ENCODE measurements at regions not wholly inside any gene's neighbourhood (a gene's known extent, or its start where the extent isn't known, plus 50 kb on each side); places are given as distances from the start of the nearest gene placed in this dataset.
A peak's percentile ranks its signal among the peaks of the same experiment; 100 is the strongest.

- Histone ChIP-seq H3K9me3 (ENCODE audit: control insufficient read depth, insufficient read depth, low read depth, low read length) (no peaks in the 10 kb centered on the region), H3K27ac (ENCODE audit: extremely low read depth, low read depth, low read length) (no peak overlapping the region), H3K4me1 (ENCODE audit: control insufficient read depth, insufficient read depth, low read length) (peaks cover 7% of the 10 kb centered on the region; the same call in 1 of the 2 replicates), H3K4me3 (ENCODE audit: low read depth, low read length) (no peak overlapping the region), H3K36me3 (ENCODE audit: control insufficient read depth in 2 of 2, insufficient read depth in 1 of 2, low read length in 2 of 2) (no peaks in the 10 kb centered on the region)
- CTCF ChIA-PET: interaction anchor here (1.2 kb wide), 1 partner anchor 9 kb away, joined by 3 read pairs; no protein-coding TSS in a partner anchor
- no peak for TF ChIP-seq ZFHX2 (tag by site-specific recombination; conservative IDR thresholded peaks at IDR 0.05)
- no peak for TF ChIP-seq IKZF3 (tag by site-specific recombination; IDR thresholded peaks at IDR 0.05)
- POLR2A ChIA-PET: no interaction called here
These were observed 59.7 kb upstream of the TNFRSF19 start for GRCh38 chr13:23510544-23510916.

DNA sequence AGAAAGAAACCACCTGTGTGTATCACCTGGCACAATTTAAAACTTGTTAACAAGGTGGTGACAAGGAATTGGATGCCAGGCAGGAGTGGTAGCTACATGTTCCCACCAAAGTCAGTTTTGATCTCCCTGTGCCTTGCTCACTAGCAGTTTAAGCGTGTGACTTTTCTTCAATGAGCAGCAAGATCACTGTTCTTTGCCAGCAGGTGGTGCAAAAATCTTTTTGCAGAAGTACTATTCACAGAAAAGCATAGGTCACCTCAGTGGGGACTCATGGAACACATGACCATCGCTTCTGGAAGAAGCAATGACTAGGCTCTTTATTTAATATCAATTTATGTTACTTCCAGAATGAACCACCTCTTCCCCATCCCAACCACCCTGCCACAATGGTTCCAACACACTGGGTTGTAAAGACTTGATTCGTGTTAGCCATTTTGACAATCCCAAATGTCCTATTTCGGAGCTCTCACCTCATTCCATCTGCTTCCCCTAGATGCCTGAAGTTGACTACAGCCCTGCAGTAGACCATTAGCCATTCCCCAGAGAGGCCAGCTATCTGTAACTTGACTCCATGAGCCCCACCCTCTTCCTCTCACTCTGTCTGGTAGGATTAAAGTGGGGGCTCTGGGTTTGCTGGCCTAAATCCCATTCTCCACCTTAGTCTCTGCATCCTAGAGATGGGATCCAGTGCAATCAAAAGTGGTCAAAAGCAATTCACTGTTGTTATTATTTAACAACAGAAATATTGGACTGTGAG is 59.1 kb upstream of the TNFRSF19 start:
- CTCF ChIA-PET: interaction anchor here (0.6 to 1.6 kb wide), 4 partner anchors 8 to 419 kb away, joined by 3 to 4 read pairs (median 3); no protein-coding TSS in a partner anchor
- Histone ChIP-seq H3K27ac (ENCODE audit: extremely low read depth, low read depth, low read length) (no peak overlapping the region; the same call in 1 of the 2 replicates), H3K4me3 (ENCODE audit: low read depth, low read length) (no peak overlapping the region), H3K36me3 (ENCODE audit: control insufficient read depth in 2 of 2, insufficient read depth in 1 of 2, low read length in 2 of 2) (no peaks in the 10 kb centered on the region), H3K9me3 (ENCODE audit: control insufficient read depth, insufficient read depth, low read depth, low read length) (no peaks in the 10 kb centered on the region), H3K4me1 (ENCODE audit: control insufficient read depth, insufficient read depth, low read length) (peaks cover 7% of the 10 kb centered on the region; the same call in 1 of the 2 replicates)
- POLR2A ChIA-PET: no interaction called here
- TF ChIP-seq ATF2 (tag by site-specific recombination; IDR thresholded peaks at IDR 0.05; ENCODE audit: low read depth) (no peak), INSM2 (tag by site-specific recombination; IDR thresholded peaks at IDR 0.05) (no peak), ZBTB17 (tag by site-specific recombination; IDR thresholded peaks at IDR 0.05) (no peak), ZNF654 (tag by site-specific recombination; IDR thresholded peaks at IDR 0.05; ENCODE audit: low read depth) (peak; percentile 51), ZNF121 (tag by site-specific recombination; IDR thresholded peaks at IDR 0.05) (no peak)

DNA sequence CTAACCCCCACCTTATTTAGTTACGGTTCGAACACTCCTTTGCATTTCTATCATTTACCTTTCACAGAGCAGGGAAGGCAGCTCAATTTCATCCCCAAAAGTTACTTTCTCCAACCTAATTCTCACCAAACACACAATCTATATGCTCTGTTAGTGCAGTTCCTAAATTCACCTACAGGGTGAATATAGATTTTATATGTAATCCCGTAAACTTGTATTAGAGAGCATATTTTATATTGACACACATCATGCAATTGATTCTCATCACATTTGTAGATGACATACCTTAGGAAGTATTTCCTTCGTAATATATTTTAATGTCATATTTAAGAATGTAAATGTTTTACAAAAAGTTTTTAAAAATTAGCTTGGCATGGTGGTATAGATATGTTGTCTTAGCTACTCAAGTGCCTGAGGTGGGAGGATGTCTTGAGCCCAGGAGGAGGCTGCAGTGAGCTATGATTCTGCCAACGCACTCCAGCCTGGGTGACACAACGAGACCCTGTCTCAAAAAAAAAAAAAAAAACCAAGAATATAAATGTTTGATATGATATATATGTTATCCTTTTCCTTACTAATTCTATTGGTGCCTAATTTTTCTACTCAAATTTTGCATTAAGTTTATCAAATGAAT is 57.3 kb upstream of the TNFRSF19 start:
- Histone ChIP-seq H3K36me3 (ENCODE audit: control insufficient read depth in 2 of 2, insufficient read depth in 1 of 2, low read length in 2 of 2) (no peaks in the 10 kb centered on the region), H3K27ac (ENCODE audit: extremely low read depth, low read depth, low read length) (no peak overlapping the region), H3K4me3 (ENCODE audit: low read depth, low read length) (no peak overlapping the region), H3K9me3 (ENCODE audit: control insufficient read depth, insufficient read depth, low read depth, low read length) (no peaks in the 10 kb centered on the region), H3K4me1 (ENCODE audit: control insufficient read depth, insufficient read depth, low read length) (peaks cover 7% of the 10 kb centered on the region; the same call in 1 of the 2 replicates)
- ChIA-PET POLR2A (interaction anchor here (0.7 kb wide), 1 partner anchor 563 kb away, joined by 4 read pairs; no protein-coding TSS in a partner anchor), CTCF (interaction anchor here (0.6 to 1.4 kb wide), 5 partner anchors 9 to 772 kb away, joined by 3 read pairs; no protein-coding TSS in a partner anchor)
- no peak for TF ChIP-seq KLF1 (tag by site-specific recombination; IDR thresholded peaks at IDR 0.05)
- no peak for TF ChIP-seq ATF2 (tag by site-specific recombination; IDR thresholded peaks at IDR 0.05; ENCODE audit: low read depth)
- TF ChIP-seq AEBP2 (tag by site-specific recombination; IDR thresholded peaks at IDR 0.05; ENCODE audit: borderline replicate concordance): no peak
- TF ChIP-seq ZNF24 (tag by site-specific recombination; IDR thresholded peaks at IDR 0.05): no peak
- TF ChIP-seq, protein P1, sequence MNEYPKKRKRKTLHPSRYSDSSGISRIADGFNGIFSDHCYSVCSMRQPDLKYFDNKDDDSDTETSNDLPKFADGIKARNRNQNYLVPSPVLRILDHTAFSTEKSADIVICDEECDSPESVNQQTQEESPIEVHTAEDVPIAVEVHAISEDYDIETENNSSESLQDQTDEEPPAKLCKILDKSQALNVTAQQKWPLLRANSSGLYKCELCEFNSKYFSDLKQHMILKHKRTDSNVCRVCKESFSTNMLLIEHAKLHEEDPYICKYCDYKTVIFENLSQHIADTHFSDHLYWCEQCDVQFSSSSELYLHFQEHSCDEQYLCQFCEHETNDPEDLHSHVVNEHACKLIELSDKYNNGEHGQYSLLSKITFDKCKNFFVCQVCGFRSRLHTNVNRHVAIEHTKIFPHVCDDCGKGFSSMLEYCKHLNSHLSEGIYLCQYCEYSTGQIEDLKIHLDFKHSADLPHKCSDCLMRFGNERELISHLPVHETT (tag by site-specific recombination; IDR thresholded peaks at IDR 0.05): no peak
- TF ChIP-seq GLIS2 (tag by site-specific recombination; IDR thresholded peaks at IDR 0.05): no peak

Data from HEK293 (cell line).